Right lobe of liver (tissue), 4 donors: ENCODE measurements at regions not wholly inside any gene's neighbourhood (a gene's known extent, or its start where the extent isn't known, plus 50 kb on each side); places are given as distances from the start of the nearest gene placed in this dataset.

Experiments used
- POLR2A ChIP-seq: fragments of 450-650 bp; IDR thresholded peaks from one replicate; pipeline ENCODE4 v1.6.1; 2017; ENCODE audit warnings: antibody characterized with exemption, mild to moderate bottlenecking
- TF ChIP-seq, protein P1 (sequence below), 4 donors: fragments of 200-600 bp in 3 of 4; fragments of 450-650 bp in 1 of 4; IDR thresholded peaks; one replicate each; pipeline versions ENCODE4 v1.5.1 to v1.8.0; 2016 to 2022; ENCODE audit warnings: antibody characterized with exemption in 4 of 4, mild to moderate bottlenecking in 2 of 4
- donor health status: DM: no; HTN: no; CAD: no.
- donor health status: DM: no; HTN: no; CAD: no.
- donor health status: DM: no; HTN: yes; CAD: no.

DNA sequence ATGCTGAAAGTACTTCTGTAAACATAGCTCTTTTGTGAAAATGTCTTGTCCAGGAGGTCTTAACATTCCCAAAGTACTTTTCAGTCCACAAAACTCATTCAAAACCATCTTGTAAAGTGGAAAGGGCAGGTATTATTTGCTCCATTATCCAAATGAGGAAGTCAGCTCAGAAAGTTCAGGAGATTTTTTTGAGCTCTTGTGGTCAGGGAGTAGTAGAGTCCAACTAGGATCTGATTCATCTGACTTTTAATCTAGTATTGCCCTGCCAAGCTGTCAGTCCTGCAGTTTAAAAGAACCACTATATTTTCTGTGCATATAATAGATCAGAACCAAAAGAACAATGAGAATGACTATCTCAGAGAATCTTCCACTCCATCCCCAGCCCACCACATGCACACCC is 83.5 kb downstream of the FOXB1 start:
- TF ChIP-seq, protein P1, sequence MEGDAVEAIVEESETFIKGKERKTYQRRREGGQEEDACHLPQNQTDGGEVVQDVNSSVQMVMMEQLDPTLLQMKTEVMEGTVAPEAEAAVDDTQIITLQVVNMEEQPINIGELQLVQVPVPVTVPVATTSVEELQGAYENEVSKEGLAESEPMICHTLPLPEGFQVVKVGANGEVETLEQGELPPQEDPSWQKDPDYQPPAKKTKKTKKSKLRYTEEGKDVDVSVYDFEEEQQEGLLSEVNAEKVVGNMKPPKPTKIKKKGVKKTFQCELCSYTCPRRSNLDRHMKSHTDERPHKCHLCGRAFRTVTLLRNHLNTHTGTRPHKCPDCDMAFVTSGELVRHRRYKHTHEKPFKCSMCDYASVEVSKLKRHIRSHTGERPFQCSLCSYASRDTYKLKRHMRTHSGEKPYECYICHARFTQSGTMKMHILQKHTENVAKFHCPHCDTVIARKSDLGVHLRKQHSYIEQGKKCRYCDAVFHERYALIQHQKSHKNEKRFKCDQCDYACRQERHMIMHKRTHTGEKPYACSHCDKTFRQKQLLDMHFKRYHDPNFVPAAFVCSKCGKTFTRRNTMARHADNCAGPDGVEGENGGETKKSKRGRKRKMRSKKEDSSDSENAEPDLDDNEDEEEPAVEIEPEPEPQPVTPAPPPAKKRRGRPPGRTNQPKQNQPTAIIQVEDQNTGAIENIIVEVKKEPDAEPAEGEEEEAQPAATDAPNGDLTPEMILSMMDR (IDR thresholded peaks at IDR 0.05): no peak
- TF ChIP-seq POLR2A: no peak
